ENCODE measurements at regions not wholly inside any gene's neighbourhood (a gene's known extent, or its start where the extent isn't known, plus 50 kb on each side); places are given as distances from the start of the nearest gene placed in this dataset.

DNA sequence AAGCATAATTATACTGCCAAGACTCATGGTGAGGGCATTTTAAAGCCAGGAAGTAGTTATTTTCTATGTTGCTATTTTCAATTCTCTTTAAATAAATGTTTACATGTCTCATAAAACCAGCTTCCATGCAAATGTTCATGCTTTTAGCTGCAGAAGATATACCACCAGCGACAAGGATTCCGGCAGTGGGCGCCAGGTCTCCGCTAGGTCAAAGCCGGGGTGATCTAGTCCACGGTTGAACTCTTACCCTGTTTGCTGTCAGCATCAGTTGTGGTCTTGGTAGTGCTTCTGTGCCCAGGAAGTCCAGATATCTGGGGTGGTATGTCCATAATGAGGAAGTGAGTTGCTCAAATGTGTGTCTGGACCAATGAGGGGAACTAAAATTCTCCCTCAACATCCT, 265.7 kb downstream of the BRD1 start:
- no peak for DNase-seq

DNA sequence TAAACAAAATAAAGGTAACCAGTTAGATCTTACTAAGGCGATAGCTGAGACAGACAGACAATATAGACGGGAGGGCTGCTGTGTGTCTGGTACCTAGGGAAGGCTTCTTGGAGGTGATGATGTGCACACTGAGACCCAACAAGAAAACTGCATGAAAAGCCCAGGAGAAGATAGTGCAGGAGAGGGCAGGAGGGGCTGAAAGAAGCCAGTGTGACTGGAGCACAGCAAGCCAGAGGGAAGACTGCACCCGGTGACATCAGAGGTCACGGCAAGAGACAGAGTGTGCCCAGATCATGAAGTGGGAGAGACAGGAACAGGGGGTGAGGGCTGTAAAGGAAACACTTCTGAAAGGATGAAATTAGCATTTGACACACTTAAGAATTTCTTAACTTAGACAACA, 266.3 kb downstream of the BRD1 start:
- DNase-seq: no peak

DNA sequence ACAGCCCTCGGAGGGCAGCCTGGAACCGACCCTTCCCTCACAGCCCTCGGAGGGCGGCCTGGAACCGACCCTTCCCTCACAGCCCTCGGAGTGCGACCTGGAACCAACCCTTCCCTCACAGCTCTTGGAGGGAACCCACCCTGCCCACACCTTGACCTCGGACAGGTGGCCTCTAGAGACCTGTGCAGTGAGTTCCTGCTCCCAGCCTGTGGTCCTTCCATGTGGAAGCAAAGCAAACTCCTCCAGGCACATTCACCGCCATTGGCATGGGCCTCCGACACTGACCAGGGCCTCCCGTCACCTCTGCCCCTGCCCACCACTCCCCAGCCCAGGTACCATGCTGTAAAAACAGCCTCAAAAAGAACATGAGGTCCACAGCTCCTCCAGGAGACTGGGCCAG, 272.1 kb downstream of the BRD1 start:
- DNase-seq: no peak

DNA sequence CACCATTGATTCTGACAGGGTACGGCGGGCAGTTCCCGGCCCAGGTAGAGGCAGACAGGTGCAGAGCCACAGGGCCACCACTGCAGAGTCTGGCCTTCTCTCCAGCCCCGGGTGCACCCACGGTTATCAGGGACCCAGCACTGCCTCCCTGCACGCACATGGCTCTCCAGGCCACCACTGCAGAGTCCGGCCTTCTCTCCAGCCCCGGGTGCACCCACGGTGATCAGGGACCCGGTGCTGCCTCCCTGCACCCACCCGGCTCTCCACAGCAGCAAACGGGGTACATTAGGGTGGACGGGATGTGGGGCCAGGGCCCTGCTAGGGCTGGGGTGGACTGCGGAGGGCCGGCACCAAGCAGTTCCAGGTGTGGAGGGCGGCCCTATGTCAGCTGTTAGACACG, 272.9 kb downstream of the BRD1 start:
- DNase-seq: no peak

DNA sequence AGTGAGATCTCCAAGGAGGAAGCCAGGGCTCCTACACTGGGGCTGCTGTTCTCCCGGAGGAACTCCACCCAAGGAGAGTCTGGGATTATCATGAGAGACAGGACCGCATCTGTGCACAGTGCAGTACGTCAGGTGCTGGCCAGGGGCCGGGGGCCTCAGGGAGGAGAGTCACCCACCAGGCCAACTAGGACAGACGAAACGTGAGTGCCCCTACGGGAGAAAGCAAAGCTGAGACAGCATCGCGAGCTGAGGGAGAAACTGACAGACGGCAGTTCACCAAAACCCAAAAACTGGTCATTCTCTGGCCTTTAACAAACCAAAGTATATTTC, 273.4 kb downstream of the BRD1 start:
- DNase-seq: no peak

GRCh38 chr22:49553518-49554295, 274.0 kb downstream of the BRD1 start:
- no peak for DNase-seq

- DNase-seq: no peak
Measured at GRCh38 chr22:49553076-49553475, 274.6 kb downstream of the BRD1 start.

- DNase-seq: no peak
Measured at GRCh38 chr22:49551897-49552614, 275.6 kb downstream of the BRD1 start.

- DNase-seq: no peak
Measured at GRCh38 chr22:49551446-49551845, 276.2 kb downstream of the BRD1 start.

DNA sequence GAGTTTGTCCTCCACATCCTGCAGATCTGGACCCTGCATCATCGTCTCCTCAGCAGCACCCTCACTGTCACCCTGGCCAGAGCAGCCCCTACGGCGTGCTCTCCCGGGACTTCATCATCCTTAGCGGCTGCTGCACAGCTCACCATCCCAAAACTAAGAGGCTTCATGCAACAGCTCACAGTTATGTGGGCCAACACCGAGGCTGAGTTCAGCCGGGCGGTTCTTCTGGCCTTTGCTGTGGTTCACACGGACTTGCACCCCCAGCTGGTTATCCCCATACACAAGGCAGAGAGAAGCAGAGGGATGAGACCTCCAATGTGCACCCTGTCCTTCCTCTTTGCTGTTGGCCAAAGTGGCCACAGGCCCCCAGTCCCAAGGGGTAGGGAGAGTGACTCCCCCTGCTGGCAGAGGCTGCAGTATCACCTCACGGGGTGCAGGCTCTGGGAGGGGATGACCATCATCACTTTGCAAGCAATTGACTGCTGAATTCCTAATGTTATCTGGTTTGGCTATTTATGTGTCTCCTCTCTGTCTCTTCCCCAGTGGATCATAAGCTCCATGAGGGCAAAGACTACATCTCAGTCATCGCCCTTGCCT, 276.8 kb downstream of the BRD1 start:
- DNase-seq: no peak

GRCh38 chr22:49550141-49550430, 277.6 kb downstream of the BRD1 start:
- no peak for DNase-seq

GRCh38 chr22:49549256-49550140, 278.2 kb downstream of the BRD1 start:
- DNase-seq: no peak

DNA sequence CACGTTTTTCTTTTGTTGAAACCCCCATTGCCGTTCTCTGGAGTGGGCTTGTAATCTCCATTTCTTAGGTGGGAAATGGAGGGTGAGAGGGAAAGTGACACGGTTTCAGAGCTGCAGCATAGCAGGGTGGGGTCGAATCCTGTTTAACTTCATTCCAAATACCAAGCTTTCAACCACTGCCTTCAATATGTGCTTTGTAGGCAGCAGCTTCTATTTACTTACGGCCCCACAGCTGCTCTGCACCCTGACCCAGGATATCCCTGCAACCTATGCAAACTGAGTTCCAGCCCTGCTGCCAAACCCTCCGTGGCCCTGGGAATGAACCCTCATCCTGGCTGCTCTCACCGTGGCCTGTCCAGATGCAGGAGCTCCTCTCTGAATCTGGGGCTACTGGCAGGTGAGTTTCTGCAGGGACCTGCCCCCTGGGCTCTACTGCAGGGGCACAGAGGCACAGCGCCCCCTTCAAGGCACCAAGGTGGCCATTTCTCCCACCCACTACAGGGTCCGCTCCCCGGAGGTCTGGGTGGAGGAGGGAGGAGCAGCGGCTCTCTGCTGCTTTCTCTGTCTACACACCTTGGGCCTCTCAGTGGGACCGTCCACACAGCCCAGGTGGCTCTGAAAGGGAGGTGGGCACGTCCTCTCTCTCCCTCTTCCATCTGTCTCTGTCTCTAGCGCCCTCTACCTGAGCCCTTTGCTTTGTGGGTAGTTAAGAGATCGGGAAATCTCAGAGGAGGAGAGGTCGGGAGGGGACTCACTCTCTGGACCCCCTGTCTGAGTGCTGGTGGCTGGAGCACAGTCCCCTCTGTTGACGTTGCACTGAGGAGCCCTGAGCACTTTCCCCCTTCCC, 279.1 kb downstream of the BRD1 start:
- no peak for DNase-seq

- DNase-seq: no peak
Measured at GRCh38 chr22:49547751-49548239, 279.9 kb downstream of the BRD1 start.

GRCh38 chr22:49546811-49547585, 280.7 kb downstream of the BRD1 start:
- DNase-seq: no peak

DNA sequence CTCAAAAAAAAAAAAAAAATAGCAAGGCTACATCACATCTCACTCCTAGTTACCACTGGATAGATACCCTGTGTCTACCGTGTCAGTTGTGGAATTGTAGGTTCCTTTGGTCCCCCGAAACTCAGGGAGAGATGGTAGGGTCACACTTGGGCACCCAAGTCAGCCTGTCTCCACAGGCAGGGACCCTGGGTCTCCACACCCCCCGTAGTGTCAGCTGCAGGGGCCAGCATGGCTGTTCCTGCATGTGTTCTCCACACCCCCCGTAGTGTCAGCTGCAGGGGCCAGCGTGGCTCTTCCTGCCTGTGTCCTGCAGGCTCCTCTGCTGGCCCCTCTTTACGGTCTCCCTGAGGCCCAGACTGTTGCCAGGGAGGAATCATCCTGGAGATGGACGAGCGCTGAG, 282.1 kb downstream of the BRD1 start:
- no peak for DNase-seq

DNA sequence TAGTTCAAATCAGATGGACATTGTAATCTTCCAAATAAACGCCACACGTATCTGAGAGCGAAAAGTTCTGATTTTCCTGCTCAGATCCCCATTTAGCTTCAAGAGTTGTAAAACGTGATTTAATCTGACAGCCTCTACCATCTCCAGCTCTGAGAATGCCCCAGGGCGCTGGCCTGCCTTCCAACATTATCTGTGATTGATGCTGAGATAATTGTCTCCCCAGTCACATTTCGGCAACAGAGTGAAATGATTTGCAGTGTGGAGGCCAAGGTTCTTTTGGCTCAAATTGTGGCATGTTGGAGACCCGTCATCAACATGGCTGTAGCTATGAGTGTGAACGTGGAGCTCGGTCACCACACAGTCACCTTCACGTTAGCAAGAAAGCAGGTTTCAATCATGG, 283.4 kb downstream of the BRD1 start:
- DNase-seq: no peak

DNA sequence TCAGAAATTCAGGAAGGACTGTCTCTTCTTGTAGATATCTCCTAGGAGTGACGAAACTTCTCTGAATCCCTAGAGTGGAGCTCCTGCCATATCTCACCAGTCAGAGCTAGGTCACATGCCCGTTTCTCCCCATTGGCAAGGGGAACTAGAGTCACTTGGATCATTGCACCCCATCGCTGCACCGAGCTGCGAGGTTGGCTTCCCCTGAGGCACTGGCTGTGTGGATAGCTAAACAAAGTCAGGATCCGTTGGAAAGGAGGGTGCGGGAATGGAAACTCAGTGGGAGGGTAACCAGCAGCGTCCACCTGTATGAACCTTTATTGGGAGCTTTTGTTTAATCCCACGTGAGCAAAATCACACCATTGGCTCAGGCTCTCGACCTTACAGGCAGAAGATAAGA, 283.8 kb downstream of the BRD1 start:
- DNase-seq: no peak

DNA sequence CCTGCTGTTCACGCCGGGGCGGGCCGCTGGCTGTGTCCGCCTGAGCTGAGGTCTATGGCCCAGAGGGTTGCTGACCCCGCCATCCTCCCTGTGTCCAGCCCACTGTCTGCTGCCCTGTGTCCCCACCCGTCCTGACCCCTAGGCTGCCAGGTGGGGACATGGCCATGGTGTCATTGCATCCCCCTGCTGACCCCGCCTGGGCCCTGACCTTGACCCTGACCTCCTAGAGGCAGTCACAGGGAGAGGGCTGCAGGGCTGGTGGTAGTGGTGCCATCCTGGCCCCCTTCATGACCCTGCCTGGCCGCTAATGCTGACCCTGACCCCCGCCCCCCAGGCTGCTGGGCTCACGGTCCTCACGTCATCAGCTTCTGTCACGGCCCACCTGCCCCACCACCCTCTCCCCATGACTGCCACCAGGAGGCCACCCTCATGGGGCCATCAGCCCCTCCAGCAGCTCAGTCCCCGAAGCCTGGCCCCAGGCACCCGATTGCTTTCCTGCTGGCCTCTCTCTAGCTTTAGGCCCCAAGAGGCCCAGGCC, 285.9 kb downstream of the BRD1 start:
- DNase-seq: no peak

DNA sequence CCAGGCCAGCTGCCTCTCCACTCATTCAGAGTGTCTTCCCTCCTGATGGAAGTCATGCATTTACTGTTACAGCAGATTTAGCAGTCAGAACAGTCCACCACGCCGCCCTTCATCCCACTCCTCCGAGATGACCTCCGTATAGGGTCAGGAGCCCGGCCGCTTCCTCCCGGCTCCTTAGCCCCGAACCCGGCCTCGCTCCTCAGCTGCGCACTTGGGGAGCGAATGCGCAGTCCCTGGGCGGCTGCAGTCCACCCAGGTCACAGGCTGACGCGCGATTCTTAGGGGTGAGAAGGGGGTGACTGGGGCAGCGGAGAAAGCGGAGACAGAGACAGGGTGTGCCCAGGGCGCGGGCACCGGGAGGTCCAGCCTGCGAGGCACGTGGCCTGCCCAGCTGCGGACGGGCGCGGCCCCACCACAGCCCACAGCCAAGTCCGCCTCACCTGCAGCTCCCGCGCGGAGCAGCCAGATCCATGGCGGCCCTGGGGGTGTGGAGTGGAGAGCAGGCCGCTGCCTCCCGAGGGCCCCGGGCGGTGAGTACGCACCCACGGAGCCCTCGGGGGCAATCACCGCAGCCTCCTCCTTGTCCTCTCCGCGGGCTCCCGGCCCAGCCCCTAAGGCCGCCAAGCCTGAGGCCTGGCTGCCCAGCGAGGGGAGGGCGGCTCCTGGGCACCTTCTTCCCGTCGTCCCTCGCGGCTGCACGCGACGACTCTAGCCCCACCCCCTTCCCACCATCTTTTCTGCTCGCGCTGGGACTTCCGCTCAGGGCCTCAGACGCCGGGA, 286.6 kb downstream of the BRD1 start:
- DNase-seq: no peak
